Mesenchymal stem cell (in vitro differentiated cells and primary cell): ENCODE measurements at regions not wholly inside any gene's neighbourhood (a gene's known extent, or its start where the extent isn't known, plus 50 kb on each side); places are given as distances from the start of the nearest gene placed in this dataset.

Experiments
- DNase-seq: peaks from one replicate; pipeline ENCODE4 v3.0.0-alpha.2; 2013
- H2AFZ ChIP-seq: one replicate; pipeline ENCODE4 v1.6.1; 2013; ENCODE audit warnings: low read depth, mild to moderate bottlenecking, control low read depth, inconsistent platforms, low read length, moderate library complexity
- H2AK5ac ChIP-seq: 2 replicates; pipeline ENCODE4 v1.6.1; 2013; ENCODE audit warnings: low read length, moderate library complexity, mild to moderate bottlenecking, inconsistent platforms; ENCODE audit not compliant: severe bottlenecking
- H2BK120ac ChIP-seq: one replicate; pipeline ENCODE4 v1.6.1; 2013; ENCODE audit warnings: low read depth, mild to moderate bottlenecking, inconsistent platforms, low read length, moderate library complexity
- H2BK12ac ChIP-seq, 2 experiments: one replicate each; pipeline ENCODE4 v1.6.1; 2013; ENCODE audit warnings: inconsistent platforms in 2 of 2, low read length in 2 of 2, mild to moderate bottlenecking in 2 of 2, moderate library complexity in 2 of 2, control low read depth in 1 of 2
- H2BK15ac ChIP-seq: one replicate; pipeline ENCODE4 v1.6.1; 2013; ENCODE audit warnings: mild to moderate bottlenecking, low read depth, inconsistent platforms; ENCODE audit not compliant: poor library complexity, severe bottlenecking
- H2BK5ac ChIP-seq: 2 replicates; pipeline ENCODE4 v1.6.1; 2013; ENCODE audit warnings: low read depth, mild to moderate bottlenecking, low read length, control low read depth, inconsistent platforms; ENCODE audit not compliant: poor library complexity, severe bottlenecking
- H3K14ac ChIP-seq, 2 experiments: one replicate each; pipeline ENCODE4 v1.6.1; 2013; ENCODE audit warnings: inconsistent platforms in 2 of 2, low read length in 2 of 2, control low read depth in 1 of 2, mild to moderate bottlenecking in 1 of 2, moderate library complexity in 1 of 2
- H3K18ac ChIP-seq, 2 experiments: one replicate each; pipeline ENCODE4 v1.6.1; 2013; ENCODE audit warnings: inconsistent platforms in 2 of 2, low read length in 2 of 2, control low read depth in 1 of 2, low read depth in 1 of 2, mild to moderate bottlenecking in 1 of 2
- H3K23ac ChIP-seq, 2 experiments: one replicate each; pipeline ENCODE4 v1.6.1; 2013; ENCODE audit warnings: inconsistent platforms in 2 of 2, low read length in 2 of 2, mild to moderate bottlenecking in 2 of 2, moderate library complexity in 2 of 2, control low read depth in 1 of 2
- H3K27ac ChIP-seq: 2 replicates; pipeline ENCODE4 v1.5.1; 2013; ENCODE audit warnings: mild to moderate bottlenecking, moderate library complexity, low read length, control low read depth, inconsistent platforms; ENCODE audit not compliant: poor library complexity, severe bottlenecking
- H3K27me3 ChIP-seq, 2 experiments: 2 replicates each; pipeline versions ENCODE4 v1.6.1 to v1.7.0; 2013; ENCODE audit warnings: low read length in 2 of 2, mild to moderate bottlenecking in 2 of 2, moderate library complexity in 2 of 2, control low read depth in 1 of 2, inconsistent platforms in 1 of 2; ENCODE audit not compliant: control insufficient read depth in 1 of 2, insufficient read depth in 1 of 2
- H3K36me3 ChIP-seq, 2 experiments: 2 replicates each; pipeline versions ENCODE4 v1.6.1 to v1.7.0; 2013; ENCODE audit warnings: low read length in 2 of 2, control low read depth in 1 of 2, inconsistent platforms in 1 of 2, low read depth in 1 of 2, mild to moderate bottlenecking in 1 of 2; ENCODE audit not compliant: insufficient read depth in 2 of 2, control insufficient read depth in 1 of 2
- H3K4ac ChIP-seq, 2 experiments: one replicate each; pipeline ENCODE4 v1.6.1; 2013; ENCODE audit warnings: inconsistent platforms in 2 of 2, low read length in 2 of 2, mild to moderate bottlenecking in 2 of 2, moderate library complexity in 2 of 2, control low read depth in 1 of 2, low read depth in 1 of 2
- H3K4me1 ChIP-seq: 2 replicates; pipeline ENCODE4 v1.6.1; 2013; ENCODE audit warnings: low read depth, low read length, control low read depth; ENCODE audit not compliant: control insufficient read depth, insufficient read depth
- H3K4me2 ChIP-seq: 2 replicates; pipeline ENCODE4 v1.6.1; 2013; ENCODE audit warnings: low read length, mild to moderate bottlenecking, inconsistent platforms; ENCODE audit not compliant: poor library complexity, severe bottlenecking
- H3K4me3 ChIP-seq, 2 experiments: 2 replicates each; pipeline versions ENCODE4 v1.5.1 to v1.7.0; 2013; ENCODE audit warnings: low read length in 2 of 2, mild to moderate bottlenecking in 2 of 2, control low read depth in 1 of 2, low read depth in 1 of 2; ENCODE audit not compliant: insufficient read depth in 1 of 2
- H3K79me1 ChIP-seq: replicated peaks from 2 replicates; pipeline ENCODE4 v1.6.1; 2013; ENCODE audit warnings: mild to moderate bottlenecking, control low read depth, low read length, inconsistent platforms; ENCODE audit not compliant: poor library complexity, severe bottlenecking
- H3K9ac ChIP-seq: 2 replicates; pipeline ENCODE4 v1.7.0; 2013; ENCODE audit warnings: mild to moderate bottlenecking, low read length, moderate library complexity
- H3K9me3 ChIP-seq: 2 replicates; pipeline ENCODE4 v1.7.0; 2013; ENCODE audit warnings: mild to moderate bottlenecking, low read length; ENCODE audit not compliant: control insufficient read depth
- H4K8ac ChIP-seq: one replicate; pipeline ENCODE4 v1.6.1; 2013; ENCODE audit warnings: inconsistent platforms, mild to moderate bottlenecking, low read length, moderate library complexity
- H4K91ac ChIP-seq: one replicate; pipeline ENCODE4 v1.6.1; 2013; ENCODE audit warnings: mild to moderate bottlenecking, low read length, inconsistent platforms
- WGBS: methylation state at CpG from one replicate; pipeline ENCODE4 v1.1.7; 2013; ENCODE audit warnings: mixed read lengths; 5-methylcytosine and 5-hydroxymethylcytosine counted together

- Histone ChIP-seq H3K14ac (no peak overlapping the region), H3K9me3 (no peaks in the 10 kb centered on the region)
- 89% methylated on average over 4 of the region's 4 CpGs for WGBS
Measured at GRCh38 chr15:38685686-38686339, 121.2 kb upstream of the RASGRP1 start.

GRCh38 chr15:38687340-38687739, 122.7 kb upstream of the RASGRP1 start:
- no peak overlapping the region for H3K27ac ChIP-seq
- H3K9ac ChIP-seq: no peak overlapping the region
- no peaks in the 10 kb centered on the region for H3K79me1 ChIP-seq
- H3K14ac ChIP-seq: no peak overlapping the region
- no peak for DNase-seq
- H3K4me2 ChIP-seq: no peak overlapping the region
- no peak overlapping the region for H4K91ac ChIP-seq
- no peaks in the 10 kb centered on the region for H3K27me3 ChIP-seq
- H4K8ac ChIP-seq: no peak overlapping the region
- no peak overlapping the region for H3K4ac ChIP-seq
- no peak overlapping the region for H3K23ac ChIP-seq
- no peaks in the 10 kb centered on the region for H3K9me3 ChIP-seq
- no peak overlapping the region for H2AK5ac ChIP-seq
- H2BK5ac ChIP-seq: no peak overlapping the region
- no peaks in the 10 kb centered on the region for H3K36me3 ChIP-seq
- H2BK120ac ChIP-seq: no peak overlapping the region
- no peaks in the 10 kb centered on the region for H3K4me1 ChIP-seq
- no peak overlapping the region for H2AFZ ChIP-seq
- H3K4me3 ChIP-seq: no peak overlapping the region
- H2BK12ac ChIP-seq: no peak overlapping the region
- H2BK15ac ChIP-seq: no peak overlapping the region
- 57% methylated on average over 2 of the region's 2 CpGs for WGBS
- no peak overlapping the region for H3K18ac ChIP-seq

More at GRCh38 chr15:38685686-38686339, 121.2 kb upstream of the RASGRP1 start:
- Histone ChIP-seq H2BK12ac (no peak overlapping the region), H3K18ac (no peak overlapping the region), H3K4me3 (no peak overlapping the region), H2BK15ac (no peak overlapping the region), H3K27me3 (no peaks in the 10 kb centered on the region), H2AK5ac (no peak overlapping the region), H3K79me1 (no peaks in the 10 kb centered on the region), H3K27ac (no peak overlapping the region), H3K9ac (no peak overlapping the region), H3K36me3 (no peaks in the 10 kb centered on the region), H4K8ac (no peak overlapping the region), H3K4me2 (no peak overlapping the region), H3K4me1 (no peaks in the 10 kb centered on the region), H3K4ac (no peak overlapping the region), H2BK120ac (no peak overlapping the region), H2AFZ (peak overlapping the region; percentile 30), H4K91ac (no peak overlapping the region), H3K23ac (no peak overlapping the region), H2BK5ac (no peak overlapping the region)
- DNase-seq: no peak

- 91% methylated on average over 6 of the region's 7 CpGs for WGBS
- Histone ChIP-seq H3K27me3 (no peaks in the 10 kb centered on the region), H3K18ac (no peak overlapping the region), H3K4me1 (no peaks in the 10 kb centered on the region), H4K91ac (peak overlapping the region; percentile 20), H2AFZ (no peak overlapping the region), H2BK120ac (no peak overlapping the region), H3K27ac (no peak overlapping the region), H4K8ac (no peak overlapping the region), H3K4me2 (no peak overlapping the region), H2BK5ac (no peak overlapping the region), H3K9ac (no peak overlapping the region), H3K9me3 (no peaks in the 10 kb centered on the region), H2BK12ac (no peak overlapping the region), H3K36me3 (no peaks in the 10 kb centered on the region), H3K4me3 (no peak overlapping the region), H3K4ac (no peak overlapping the region), H3K23ac (no peak overlapping the region), H3K14ac (no peak overlapping the region), H3K79me1 (no peaks in the 10 kb centered on the region), H2BK15ac (no peak overlapping the region), H2AK5ac (no peak overlapping the region)
- no peak for DNase-seq
Measured at GRCh38 chr15:38687775-38688495, 123.3 kb upstream of the RASGRP1 start.

- H3K23ac ChIP-seq: no peak overlapping the region
- no peaks in the 10 kb centered on the region for H3K27me3 ChIP-seq
- DNase-seq: no peak
- H2BK5ac ChIP-seq: no peak overlapping the region
- no peak overlapping the region for H4K8ac ChIP-seq
- no peaks in the 10 kb centered on the region for H3K9me3 ChIP-seq
- H2BK15ac ChIP-seq: no peak overlapping the region
- H3K4me2 ChIP-seq: no peak overlapping the region
- no peak overlapping the region for H3K14ac ChIP-seq
- no peak overlapping the region for H3K9ac ChIP-seq
- 100% methylated on average over 1 of the region's 1 CpG for WGBS
- H2AK5ac ChIP-seq: no peak overlapping the region
- no peak overlapping the region for H2BK12ac ChIP-seq
- H3K4me3 ChIP-seq: no peak overlapping the region
- no peak overlapping the region for H3K27ac ChIP-seq
- no peaks in the 10 kb centered on the region for H3K79me1 ChIP-seq
- no peak overlapping the region for H3K18ac ChIP-seq
- H2BK120ac ChIP-seq: no peak overlapping the region
- no peak overlapping the region for H4K91ac ChIP-seq
- H3K4ac ChIP-seq: no peak overlapping the region
- no peaks in the 10 kb centered on the region for H3K36me3 ChIP-seq
- H2AFZ ChIP-seq: no peak overlapping the region
- no peaks in the 10 kb centered on the region for H3K4me1 ChIP-seq
Measured at GRCh38 chr15:38688761-38689160, 124.1 kb upstream of the RASGRP1 start.
